HL-60 (cell line): ENCODE measurements at regions not wholly inside any gene's neighbourhood (a gene's known extent, or its start where the extent isn't known, plus 50 kb on each side); places are given as distances from the start of the nearest gene placed in this dataset.

Experiments used
- CTCF ChIP-seq: IDR thresholded peaks from one replicate; pipeline ENCODE4 v1.5.1; 2011; ENCODE audit warnings: low read length, control low read depth, inconsistent platforms; ENCODE audit not compliant: insufficient read depth
- GABPA ChIP-seq: IDR thresholded peaks from 2 replicates; pipeline ENCODE4 v1.6.1; 2012; ENCODE audit warnings: low read depth
- POLR2AphosphoS5 ChIP-seq: IDR thresholded peaks from 2 replicates; pipeline ENCODE4 v1.6.1; 2012; ENCODE audit warnings: low read depth
- REST ChIP-seq: IDR thresholded peaks from 2 replicates; pipeline ENCODE4 v1.6.1; 2012; ENCODE audit warnings: low read depth; ENCODE audit not compliant: insufficient replicate concordance
- SPI1 ChIP-seq: IDR thresholded peaks from 2 replicates; pipeline ENCODE4 v1.6.1; 2012; ENCODE audit warnings: low read depth, mild to moderate bottlenecking, borderline replicate concordance

GRCh38 chr12:114483996-114484395, 78.1 kb upstream of the TBX5 start:
- TF ChIP-seq REST (no peak), CTCF (no peak), GABPA (no peak), POLR2AphosphoS5 (no peak), SPI1 (no peak)
